ENCODE measurements at regions not wholly inside any gene's neighbourhood (a gene's known extent, or its start where the extent isn't known, plus 50 kb on each side); places are given as distances from the start of the nearest gene placed in this dataset.
A peak's percentile ranks its signal among the peaks of the same experiment; 100 is the strongest.
"Not testable (repeated sequence)": the region's sequence is repeated elsewhere in the genome, so short reads cannot be mapped to it uniquely, and the experiment has no call there.

DNA sequence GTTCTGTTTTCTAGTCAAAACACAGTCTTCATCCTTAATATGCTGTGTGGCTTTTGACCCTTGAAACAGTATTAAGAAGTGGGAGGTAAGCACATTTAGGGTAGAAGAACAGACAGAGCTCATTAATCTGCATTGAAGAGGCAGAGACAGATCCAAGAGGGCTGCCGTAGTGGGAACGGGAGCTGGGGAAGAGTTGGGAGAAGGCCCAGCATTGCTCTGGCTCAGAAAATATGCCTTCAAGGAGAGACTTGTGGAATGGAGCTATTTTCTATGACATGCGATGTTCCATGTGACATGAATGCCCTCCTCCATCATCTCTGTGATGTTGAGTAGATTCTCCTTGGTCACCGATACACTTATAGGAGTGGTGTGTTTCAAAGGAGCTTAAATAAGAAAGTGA, 273.3 kb upstream of the BOD1L1 start:
- DNase-seq (ENCODE audit: low spot score): no peak

DNA sequence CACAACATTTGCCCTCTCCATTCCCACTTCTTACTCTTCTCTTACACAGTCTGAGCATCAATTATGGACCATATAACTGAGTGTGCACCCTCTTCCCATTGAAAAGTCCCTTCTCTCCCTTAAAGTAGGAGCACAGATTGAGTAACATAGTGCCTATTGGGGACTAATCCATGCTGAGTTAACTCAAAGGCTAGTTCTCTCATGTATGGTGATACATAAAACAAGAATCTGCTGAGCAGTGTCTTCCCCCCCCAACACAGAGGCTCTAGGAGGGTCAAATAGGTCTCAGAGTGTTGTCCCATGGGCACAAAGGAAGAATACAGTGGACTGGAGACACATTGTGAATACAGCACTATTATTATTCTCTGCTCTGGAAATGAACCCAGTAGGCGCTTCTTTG, 274.6 kb upstream of the BOD1L1 start:
- DNase-seq (ENCODE audit: low spot score): no peak

DNA sequence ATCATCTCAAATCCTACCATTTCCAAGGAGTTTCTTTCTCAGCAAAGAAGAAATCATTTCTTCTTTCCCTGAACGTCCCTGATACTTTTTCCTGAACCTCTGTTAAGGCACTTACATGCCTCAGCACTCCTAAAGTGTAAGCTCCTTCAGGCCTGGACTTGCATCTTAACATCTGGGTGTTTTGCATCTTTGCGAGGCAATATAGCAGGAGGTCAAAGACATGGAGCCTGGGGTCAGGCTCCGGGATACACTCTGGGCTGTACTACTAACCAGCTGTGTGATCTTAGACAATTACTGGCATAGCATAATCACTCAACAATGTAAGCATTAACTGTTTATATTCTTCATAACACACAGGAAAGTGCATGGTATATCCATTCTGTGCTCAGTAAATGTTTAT, 275.5 kb upstream of the BOD1L1 start:
- no peak for DNase-seq (ENCODE audit: low spot score)

DNA sequence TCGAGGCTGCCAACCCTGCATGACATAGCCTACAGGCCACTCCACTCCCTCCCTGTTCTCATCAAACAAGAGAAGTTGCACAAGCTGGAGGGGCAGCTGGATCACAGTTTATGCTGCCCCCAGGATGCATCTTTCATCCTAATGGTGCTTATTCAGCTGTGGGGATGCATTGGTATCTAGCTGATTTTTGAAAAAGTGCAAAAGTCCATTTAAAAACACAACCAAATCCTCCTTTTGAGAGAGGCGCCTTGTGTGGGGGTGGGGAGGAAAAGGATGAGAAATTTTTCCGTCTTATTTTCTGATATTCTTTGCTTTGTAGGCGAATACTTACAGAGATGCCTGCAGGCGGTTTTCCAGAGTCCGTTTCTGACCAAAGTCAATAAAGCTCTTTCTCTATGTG, 276.4 kb upstream of the BOD1L1 start:
- DNase-seq (ENCODE audit: low spot score): no peak

DNA sequence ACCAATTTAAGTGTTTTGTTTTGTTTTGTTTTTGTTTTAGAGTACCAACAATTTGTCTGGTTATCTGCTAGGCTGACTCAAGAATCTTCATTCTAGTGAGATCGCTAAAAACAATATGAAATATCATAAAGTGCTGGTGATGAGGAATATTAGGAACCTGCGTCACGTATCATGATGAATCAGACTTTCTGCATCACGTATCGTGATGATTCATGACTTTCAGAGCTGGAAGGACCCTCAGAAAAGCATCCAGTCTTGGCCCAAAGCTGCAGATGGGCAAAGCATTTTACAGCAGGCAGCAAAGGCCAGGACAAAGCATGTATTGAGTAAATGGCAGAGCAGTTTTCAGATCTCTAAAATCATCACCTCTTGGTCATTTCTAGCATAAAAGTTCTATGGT, 278.0 kb upstream of the BOD1L1 start:
- DNase-seq (ENCODE audit: low spot score): no peak

DNA sequence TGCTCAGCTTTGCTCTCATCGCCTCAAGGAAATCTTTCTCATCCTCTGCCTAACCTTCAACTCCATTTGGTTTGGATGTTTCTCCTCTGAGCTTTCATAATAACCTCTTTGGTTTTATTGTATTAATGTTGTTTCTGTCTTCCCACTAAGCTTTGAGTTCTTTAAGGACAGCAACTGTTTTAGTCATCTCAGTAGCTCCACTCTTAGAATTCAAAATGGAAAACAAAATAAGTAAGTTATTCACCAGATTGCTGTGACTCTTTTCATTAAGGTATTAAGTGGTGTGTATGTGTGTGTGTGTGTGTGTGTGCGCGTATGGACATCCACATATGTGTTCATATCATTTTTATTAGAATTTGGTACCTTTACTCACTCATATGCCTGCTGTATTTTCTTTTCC, 279.2 kb upstream of the BOD1L1 start:
- no peak for DNase-seq (ENCODE audit: low spot score)

DNA sequence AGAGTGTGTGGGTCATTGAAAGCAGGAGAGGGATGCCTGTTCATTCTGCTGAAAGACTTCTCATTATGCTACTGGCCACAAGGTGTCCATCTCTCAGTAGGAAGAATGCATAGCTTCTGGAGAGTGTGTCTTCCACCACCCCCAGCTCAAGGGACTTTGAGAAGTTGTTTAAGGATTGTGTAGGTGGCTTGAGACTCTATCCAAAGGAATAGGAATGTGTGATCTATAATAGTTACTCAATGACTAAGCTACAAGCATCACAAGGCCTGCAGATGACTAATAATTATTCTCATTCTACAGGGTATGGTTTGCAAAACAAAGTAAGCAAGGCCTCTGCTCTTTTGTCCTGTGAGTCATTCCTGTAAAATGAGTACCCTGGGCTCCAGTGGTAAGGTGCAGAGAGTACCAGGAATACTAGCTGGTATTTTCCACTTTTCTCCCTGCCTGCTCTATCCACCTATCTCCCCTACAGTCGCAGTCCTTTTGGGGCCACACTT, 279.8 kb upstream of the BOD1L1 start:
- DNase-seq (ENCODE audit: low spot score): no peak

DNA sequence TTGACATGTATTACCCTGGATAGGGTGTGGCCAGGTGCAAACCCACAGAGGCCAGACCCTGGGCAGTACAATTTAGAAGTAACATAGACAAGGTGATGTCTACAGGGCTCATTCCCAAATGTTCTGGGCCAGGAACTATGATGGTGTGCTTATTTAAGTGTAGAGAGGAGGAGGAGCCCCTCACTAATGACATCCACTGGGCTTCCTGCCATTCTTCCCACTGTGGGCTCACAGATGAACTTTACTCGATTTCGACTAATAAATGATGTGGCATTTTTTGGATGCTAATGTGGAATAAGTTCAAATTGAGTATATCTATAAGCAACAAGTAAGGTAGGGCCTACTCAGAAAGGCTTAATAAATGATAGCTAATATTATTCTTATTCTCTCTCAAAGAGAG, 280.9 kb upstream of the BOD1L1 start:
- DNase-seq (ENCODE audit: low spot score): no peak

DNA sequence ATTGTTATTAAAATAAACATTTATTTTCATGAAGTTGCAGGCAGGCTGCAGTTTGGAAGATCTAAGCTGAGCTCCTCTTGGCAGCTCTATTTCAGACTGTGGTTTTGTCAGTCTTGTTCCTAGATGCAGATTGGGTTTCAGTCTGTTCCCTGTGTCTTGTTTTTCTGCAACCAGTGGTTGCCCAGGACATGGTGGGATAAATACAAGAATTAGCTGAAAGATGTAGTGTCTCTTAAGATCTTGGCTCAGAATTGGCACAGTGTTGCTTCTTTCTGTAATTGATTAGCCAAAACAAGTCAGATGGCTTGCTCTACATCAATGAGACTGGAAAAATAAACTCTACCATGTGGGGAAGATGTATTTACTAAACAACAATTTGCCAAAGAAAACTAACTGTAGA, 283.0 kb upstream of the BOD1L1 start:
- DNase-seq (ENCODE audit: low spot score): no peak

DNA sequence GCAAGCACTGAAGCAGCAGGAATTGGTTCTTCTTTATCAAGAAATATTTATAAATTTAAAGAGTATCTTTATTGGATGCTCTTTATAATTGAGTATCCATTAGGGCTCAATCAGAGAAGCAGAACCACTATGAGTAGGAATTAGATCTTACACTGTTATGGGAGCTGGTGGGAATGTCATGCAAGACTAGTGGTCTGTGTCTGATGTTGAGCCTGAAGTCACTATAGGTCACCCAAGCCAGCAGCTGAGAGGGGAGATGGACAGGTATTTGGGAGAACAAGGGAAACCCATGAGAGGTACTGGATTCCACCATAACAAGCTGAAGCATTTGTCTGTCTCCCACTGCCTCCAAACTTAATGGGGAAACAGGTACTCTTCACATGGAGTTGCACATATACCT, 283.7 kb upstream of the BOD1L1 start:
- no peak for DNase-seq (ENCODE audit: low spot score)

DNA sequence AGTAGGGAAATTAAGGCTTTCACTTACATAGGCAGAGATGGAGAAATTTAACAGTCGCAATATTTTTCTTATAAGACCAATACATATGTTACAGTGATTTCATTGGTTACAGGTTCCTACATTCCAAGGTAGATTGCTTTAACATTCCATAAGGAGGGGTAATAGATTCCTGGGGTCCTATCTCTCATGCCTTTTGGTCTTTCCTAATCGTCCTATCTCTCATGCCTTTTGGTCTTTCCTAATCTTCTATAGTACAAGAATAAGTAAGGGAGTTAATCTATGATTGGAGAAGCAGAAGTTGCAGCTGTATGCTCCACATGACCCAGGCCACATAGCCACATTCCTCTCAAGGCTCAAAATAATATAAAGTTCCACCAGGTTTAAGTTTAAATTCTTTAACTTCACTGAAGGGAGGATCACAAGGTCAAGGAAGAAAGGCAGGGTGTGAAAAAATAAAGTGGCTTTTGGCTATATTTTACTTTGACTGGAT, 285.0 kb upstream of the BOD1L1 start:
- no peak for DNase-seq (ENCODE audit: low spot score)

DNA sequence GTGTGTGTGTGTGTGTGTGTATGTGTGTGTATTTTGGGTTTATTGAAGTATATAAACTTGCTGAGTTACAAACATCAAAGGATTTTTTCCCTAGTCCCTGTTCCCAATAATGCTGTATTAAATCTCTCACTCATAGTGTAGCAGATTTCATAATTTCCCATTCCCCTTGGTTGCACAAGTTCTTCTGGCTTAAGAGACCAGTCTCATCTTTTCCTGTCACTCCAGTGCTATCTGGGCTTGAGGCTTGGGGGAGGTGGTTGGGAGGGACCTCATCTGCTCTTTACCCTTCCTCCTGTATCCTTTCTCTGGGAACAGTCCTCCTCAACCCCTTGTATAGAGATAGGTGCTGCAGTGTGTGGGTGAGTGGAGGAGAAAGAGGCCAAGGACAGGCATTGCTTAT, 285.4 kb upstream of the BOD1L1 start:
- DNase-seq (ENCODE audit: low spot score): no peak

DNA sequence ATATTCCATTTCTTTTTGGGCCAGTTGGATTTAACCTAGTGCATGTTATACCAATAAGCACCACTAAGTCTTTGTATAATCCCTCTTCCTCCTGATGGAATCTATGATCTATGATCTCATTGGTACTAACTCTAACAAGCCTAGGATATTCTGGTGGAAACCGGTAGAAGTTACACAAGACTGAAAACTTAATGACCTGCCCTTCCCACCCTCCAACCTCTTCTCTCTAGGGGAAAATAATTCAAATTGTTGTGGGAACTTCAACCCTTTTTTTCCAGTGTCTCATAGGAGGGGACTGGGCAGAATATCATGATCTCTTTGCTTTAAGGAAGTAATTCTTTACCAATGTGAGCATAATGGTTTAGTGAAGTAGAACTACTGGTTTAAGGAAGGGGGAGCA, 289.5 kb upstream of the BOD1L1 start:
- DNase-seq (ENCODE audit: low spot score): no peak

DNA sequence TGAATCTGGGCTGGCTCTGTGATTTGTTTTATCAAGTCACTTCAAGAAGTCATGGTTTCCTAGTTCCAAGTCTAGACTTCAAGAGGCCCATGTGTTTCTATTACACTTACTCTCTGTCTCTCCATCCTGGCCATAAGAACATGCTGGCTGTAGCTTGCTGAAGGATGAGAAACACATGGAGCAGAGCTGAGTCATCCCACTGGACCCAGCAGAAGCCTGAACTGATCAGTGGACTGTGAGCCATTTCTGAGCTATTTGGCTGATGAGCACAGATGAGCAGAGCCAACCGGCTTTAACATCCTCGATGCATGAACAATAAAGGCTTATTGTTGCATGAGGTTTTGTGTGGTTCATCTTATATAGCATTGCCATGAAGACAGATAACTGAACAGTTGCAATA, 290.6 kb upstream of the BOD1L1 start:
- no peak for DNase-seq (ENCODE audit: low spot score)

DNA sequence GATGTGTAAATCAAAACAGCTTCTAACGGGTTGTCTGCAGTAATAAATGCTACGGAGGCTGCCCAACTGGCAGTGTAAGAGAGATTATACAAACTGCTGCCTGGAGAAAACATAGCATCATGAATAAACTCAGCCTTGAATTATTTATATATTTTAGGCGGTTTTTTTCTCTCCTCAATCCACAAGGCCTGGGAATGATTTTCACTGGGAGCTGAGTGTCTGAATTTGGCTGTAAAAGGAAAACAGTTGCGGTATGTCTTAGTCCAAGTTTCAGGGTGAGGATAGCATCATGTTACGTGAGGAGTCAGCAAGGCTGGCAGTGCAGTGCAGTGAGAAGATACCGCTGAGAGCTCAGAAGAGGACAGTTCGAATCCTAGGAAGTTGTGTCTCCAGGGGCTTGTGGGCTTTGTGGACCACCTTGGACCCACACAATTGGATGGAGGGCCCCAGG, 291.5 kb upstream of the BOD1L1 start:
- DNase-seq (ENCODE audit: low spot score): no peak

DNA sequence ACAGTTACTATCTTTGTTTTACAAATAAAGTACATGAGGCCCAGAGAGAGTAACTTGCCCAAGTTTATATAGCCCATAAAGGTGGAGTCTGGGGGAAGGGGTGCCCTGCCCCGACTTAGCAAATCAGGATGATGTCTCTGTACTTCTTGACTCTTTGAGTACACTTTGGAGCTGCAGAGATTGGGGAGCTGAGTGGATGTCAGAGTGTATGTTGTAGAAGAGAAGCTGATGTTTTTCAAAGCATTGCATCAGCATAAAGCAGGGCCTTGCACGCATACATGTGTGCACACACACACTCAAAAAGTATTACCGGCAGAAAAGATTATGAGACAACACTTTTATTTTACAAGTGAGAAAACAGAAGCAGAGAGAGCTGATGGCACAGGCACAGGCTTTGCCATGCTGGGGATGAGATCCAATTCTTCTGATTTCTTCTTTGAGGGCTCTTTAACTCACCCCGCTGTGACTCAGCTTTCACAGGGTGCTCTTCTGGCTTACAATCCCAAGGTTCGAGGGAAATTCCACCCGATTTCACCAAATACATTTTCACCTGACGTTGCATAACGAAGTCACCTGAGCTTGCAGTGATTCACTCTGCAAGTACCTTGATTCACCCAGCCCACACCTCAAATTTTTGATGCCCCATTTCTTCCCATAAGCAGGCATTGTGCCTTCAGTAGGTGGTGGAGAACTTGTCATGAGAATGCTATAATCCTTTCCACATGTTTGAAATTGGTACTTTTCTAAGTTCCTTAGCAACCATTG, 292.8 kb upstream of the BOD1L1 start:
- no peak for DNase-seq (ENCODE audit: low spot score)

DNA sequence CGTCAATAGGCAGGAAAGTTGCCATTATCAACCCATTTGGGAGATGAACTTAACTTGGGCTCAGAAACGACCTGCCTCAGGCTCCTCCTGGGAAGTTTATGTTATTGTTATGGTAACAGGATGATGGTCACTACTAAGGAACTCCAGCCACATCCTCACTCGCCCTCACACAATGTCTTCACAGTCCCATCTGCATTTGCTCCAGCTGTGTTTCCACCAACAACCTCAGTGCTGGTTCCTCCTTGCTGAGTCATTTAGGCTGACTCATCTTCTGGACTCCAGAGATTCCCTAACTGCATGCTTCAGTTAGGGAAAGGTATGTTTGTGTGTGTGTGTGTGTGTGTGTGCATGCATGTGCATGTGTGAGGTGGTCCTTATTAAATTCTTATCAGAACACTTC, 293.4 kb upstream of the BOD1L1 start:
- peak; percentile 16 for DNase-seq (ENCODE audit: low spot score)

DNA sequence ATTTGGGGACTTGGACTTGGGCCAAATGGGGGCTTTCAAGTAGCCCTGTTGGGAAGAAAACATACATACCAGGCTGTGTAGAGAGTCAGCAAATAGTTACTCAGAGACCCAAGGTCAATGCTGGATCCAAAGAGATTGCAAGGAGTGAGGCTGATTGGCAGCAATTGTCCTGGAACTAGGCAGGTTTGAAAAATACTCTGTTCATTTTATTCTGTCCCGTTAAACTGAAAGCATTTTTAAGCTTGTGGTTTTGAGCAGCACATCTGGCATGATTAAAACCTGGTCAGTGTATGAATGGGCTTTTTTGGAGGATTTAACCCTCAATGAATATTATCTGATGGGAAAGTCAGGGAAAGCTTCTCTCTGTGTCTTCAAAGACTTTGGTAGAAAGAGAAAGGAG, 294.3 kb upstream of the BOD1L1 start:
- DNase-seq (ENCODE audit: low spot score): no peak

DNA sequence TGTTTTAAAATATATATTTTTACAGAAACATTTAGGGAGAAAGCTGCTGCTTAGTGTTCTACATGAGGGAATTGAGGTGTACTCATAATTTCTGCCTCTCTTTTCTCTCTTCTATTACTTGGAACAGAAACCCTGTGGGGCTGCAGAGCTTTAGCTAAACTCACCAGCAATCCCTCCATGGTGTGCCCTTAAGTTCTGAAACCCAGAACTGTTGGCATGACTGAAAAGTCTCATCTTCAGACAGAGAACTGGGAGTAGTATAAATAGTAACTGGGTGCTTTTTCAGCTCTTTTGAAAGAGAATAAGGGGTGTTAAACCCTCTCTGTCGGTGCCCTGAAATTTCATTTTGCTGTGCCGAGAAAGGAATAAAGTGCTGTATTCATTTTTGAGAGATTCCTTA, 294.9 kb upstream of the BOD1L1 start:
- DNase-seq (ENCODE audit: low spot score): no peak

DNA sequence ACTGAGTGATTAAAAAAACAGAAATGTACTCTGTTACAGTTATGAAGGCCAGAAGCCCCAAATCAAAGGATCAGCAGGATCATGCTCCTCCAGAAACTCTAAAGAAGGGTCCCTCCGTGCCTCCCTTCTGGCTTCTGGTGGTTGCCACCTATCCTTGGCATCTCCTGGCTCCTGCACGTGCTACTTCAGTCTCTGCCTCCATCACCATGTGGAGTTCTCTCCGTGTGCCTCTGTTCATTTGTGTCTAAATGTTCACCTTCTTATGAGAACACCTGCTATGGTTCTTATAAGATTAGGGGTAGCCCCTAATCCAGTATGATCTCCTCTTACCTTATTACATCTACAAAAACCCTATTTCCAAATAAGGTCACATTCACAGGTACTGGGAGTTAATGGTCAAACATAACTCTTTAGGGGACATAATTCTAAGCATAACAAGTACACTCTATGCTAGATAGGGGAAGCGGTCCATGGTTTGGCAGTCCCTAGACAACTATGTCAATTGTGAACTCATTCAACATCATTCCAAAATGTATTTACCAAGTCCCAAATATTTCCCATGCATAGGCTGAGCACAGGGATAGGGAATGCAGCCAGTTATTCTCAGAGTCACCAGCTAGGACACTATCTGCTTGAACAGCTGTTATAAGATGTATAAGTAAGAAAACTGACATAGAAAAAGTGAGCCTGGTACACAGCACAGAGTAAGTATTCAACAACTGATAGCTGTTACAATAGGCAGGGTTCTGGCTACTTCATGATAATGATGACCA, 295.5 kb upstream of the BOD1L1 start:
- no peak for DNase-seq (ENCODE audit: low spot score)

DNA sequence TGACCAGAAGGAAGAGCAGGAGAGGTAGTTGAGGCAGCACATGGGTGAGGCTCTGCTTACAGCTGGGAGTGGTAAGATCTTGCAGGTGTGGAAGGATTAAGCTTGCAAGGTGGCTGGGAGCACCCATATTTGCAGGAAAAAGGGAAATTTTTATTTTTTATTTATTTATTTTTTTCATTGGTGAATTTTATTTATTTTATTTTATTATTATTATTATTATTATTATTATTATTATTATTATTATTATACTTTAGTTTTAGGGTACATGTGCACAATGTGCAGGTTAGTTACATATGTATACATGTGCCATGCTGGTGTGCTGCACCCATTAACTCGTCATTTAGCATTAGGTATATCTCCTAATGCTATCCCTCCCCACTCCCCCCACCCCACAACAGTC, 297.4 kb upstream of the BOD1L1 start:
- DNase-seq (ENCODE audit: low spot score): not testable (repeated sequence)

DNA sequence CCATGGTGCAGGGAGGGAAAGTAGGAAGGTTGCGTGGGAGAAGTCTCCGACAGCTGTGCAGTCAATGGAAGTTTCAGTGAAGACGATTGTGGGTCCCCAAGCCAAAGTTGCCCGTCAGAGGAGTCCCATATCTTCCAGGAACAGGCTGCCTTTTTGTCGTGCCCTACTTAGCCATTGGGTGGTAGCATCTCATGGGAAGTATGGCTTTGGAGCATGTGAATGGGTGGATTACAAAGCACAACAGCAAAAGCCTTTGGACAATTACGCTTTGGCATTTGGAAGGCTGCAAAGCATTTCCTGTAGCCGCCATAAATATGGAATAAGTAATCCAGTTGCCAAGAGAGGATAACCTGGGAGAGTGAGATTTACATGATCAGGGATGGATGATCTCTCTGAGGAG, 300.7 kb upstream of the BOD1L1 start:
- no peak for DNase-seq (ENCODE audit: low spot score)

DNA sequence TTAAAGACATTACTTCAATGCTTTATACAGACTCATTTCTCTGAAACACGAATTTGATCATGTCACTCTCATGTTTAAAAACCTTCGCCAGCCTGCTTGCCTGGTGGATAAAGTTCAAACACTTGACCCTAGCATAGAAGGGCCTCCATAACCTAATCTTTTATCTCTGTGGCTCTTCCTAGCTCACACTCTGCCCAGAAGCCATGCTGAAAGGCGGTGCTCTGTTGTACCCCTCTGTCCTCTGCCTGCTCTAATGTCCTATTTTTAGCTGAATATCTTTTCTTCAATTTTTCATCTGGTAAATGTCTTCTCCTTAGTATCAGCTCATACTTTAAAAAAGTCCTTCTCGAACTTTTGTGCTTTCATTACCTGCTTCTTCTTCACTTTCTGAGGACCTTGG, 302.6 kb upstream of the BOD1L1 start:
- DNase-seq (ENCODE audit: low spot score): no peak

All from iPS-NIHi11 (cell line).